T-helper 17 cell (primary cell): ENCODE measurements at regions not wholly inside any gene's neighbourhood (a gene's known extent, or its start where the extent isn't known, plus 50 kb on each side); places are given as distances from the start of the nearest gene placed in this dataset.

ENCODE experiments used
- ATAC-seq: fragments of 150-1000 bp; cut with Tn5 transposase; 2 replicates; pipeline ENCODE4 v1.10.0; 2021; ENCODE audit warnings: mild to moderate bottlenecking, moderate library complexity
- DNase-seq, 3 donors: peaks; one replicate each; pipeline versions ENCODE4 v3.0.0 to v3.0.0-alpha.2; 2020 to 2021
- H3K9me3 ChIP-seq: one replicate; pipeline ENCODE4 v1.7.0; 2013; ENCODE audit warnings: low read length, mild to moderate bottlenecking; ENCODE audit not compliant: control insufficient read depth, poor library complexity, severe bottlenecking
- H3K27ac Mint-ChIP-seq: one replicate; pipeline ENCODE4 v1.8.0; 2022; ENCODE audit warnings: mild to moderate bottlenecking, moderate library complexity, mixed read lengths
- H3K27me3 Mint-ChIP-seq: one replicate; pipeline ENCODE4 v1.8.0; 2022; ENCODE audit warnings: mixed read lengths
- H3K36me3 Mint-ChIP-seq: one replicate; pipeline ENCODE4 v1.8.0; 2022; ENCODE audit warnings: low read depth, mixed read lengths
- H3K4me1 Mint-ChIP-seq: one replicate; pipeline ENCODE4 v1.8.0; 2022; ENCODE audit warnings: mild to moderate bottlenecking, mixed read lengths
- H3K4me3 Mint-ChIP-seq: one replicate; pipeline ENCODE4 v1.8.0; 2022; ENCODE audit warnings: mild to moderate bottlenecking, moderate library complexity, mixed read lengths

DNA sequence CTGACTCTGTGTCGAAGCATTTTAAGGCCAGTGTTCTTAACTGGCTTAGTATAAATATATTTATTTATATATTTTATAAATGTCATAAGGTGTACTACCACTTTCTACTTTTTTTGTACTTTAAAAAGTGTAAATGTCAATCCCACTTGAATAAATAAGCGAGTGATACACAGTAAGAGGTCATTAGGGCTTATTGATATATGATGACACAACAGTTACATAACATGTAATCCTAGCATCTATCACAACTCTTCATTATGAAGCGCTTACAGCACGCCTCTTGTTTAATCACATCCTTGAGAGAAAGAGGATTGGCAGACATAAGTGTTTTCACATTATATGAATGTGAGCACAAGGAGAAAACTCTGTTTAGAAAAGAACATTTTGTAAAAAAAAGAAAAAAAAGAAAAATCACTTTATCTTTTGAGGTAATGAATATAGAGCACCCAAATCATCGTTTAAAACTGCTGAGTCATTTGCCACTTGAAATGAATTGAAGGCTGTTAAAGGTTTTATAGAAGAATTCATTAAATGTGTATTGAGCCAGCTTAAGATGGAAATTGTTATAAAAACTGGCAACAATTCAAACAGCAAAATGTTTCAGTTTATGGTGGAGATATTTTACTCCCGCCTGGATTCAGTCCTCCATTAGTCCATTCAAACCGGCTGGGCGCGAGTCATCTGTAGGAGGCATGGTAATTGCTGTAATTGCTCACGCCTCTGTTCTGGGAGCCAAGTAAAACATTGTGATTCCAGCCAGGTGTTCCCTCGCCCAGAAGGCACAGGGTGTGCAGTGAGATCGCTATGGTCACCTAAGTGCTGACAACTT lies 627.3 kb upstream of the KIRREL3 start:
- ATAC-seq (no peak), DNase-seq (no peak)

DNA sequence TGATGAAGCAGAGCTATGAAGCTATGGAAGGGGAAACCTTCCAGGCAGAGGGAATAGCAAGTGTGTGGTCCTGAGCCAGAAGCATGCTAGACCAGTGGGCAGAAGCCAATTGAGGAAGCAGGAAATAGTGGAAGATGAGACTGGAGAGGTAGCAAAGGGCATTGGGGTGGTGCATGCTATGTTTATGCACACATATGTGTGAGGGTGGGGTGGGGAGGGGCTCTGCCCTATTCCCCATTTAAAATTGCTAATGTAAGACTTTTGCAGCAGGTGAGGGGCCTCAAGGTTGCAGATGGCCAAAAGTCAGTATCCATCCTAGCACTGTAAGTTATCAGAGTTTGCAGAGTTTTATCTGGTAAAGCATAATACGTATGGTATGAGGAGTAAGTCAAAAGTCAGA lies 626.6 kb upstream of the KIRREL3 start:
- Mint-ChIP-seq H3K27ac (no peak overlapping the region), H3K27me3 (no peaks in the 10 kb centered on the region), H3K36me3 (no peaks in the 10 kb centered on the region), H3K4me3 (no peak overlapping the region), H3K4me1 (peaks cover 3% of the 10 kb centered on the region)
- no peak for DNase-seq
- no peak for ATAC-seq
- H3K9me3 ChIP-seq = no peaks in the 10 kb centered on the region

More for the DNA sequence above, 627.3 kb upstream of the KIRREL3 start:
- H3K4me3 Mint-ChIP-seq = no peak overlapping the region
- no peak overlapping the region for H3K27ac Mint-ChIP-seq
- H3K4me1 Mint-ChIP-seq = peaks cover 3% of the 10 kb centered on the region
- H3K36me3 Mint-ChIP-seq = no peaks in the 10 kb centered on the region
- no peaks in the 10 kb centered on the region for H3K27me3 Mint-ChIP-seq
- H3K9me3 ChIP-seq = no peaks in the 10 kb centered on the region

DNA sequence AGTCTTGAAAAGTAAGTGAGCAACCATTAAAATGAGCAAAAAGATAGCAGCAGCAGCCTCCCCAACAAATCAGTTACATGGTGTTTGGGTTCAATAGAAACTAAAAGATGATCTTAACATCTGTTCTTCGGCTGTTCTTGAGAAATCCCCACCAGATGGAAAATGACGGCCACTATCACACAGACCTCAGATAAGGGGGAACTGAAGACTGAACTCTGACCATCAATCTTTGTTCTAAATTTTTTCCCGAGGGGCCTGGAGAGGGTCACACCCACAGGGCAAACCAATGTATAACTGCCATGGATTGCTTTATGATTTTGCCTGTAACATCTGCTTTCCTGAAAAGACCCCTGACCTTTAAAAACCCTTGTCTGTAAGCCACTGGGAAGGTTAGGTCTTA lies 624.8 kb upstream of the KIRREL3 start:
- Mint-ChIP-seq H3K27me3 (no peaks in the 10 kb centered on the region), H3K4me1 (peaks cover 3% of the 10 kb centered on the region), H3K27ac (no peak overlapping the region), H3K4me3 (no peak overlapping the region), H3K36me3 (no peaks in the 10 kb centered on the region)
- H3K9me3 ChIP-seq = no peaks in the 10 kb centered on the region
- ATAC-seq (no peak), DNase-seq (no peak)

DNA sequence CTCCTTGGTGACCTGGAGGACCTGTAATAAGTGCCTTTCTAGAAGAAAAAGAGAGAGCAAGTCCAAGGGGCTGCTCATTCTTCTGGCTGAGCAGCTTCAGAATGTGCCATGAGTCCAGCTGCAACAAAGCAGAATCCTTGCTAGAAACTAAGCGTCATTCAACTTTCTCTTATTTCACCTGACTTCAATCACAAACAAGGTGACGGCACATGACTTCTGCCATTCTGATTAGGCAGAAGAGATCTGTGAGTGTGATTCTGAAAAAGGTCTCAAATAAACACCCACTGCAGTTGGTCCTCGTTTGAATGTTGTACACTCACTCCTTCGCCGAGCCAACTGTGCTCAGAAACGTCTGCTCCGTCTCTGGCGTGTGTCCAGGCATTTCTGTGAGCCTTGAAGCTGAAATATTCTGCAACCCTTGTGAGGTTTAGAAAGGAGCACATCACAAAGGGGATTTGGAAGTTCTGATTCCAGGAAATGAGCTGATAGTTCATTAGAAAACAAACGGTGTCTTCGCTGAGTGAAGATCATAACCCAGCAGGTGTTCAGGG lies 623.8 kb upstream of the KIRREL3 start:
- no peaks in the 10 kb centered on the region for H3K27me3 Mint-ChIP-seq
- no peak for DNase-seq
- no peak overlapping the region for H3K4me3 Mint-ChIP-seq
- no peaks in the 10 kb centered on the region for H3K9me3 ChIP-seq
- H3K4me1 Mint-ChIP-seq = peaks cover 3% of the 10 kb centered on the region
- H3K36me3 Mint-ChIP-seq = no peaks in the 10 kb centered on the region
- no peak overlapping the region for H3K27ac Mint-ChIP-seq
- ATAC-seq = no peak

DNA sequence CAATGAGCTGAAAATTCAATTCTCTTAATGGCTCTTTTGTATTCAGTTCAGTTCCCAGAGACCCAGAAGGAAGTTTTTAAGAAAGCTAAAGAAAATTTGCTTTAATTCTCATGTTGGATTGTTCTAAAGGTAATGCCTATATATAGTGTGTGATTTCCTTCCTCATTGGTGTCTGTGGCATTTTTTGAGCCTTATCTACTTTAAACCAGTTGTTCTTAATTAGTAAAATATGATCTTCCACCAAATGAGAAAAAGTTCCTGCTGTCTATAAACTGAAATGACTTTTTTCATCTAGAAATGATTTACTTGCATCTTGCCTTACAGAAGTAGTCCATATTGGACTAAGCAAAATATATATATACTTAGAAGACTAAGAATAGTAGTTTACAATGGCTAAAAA lies 622.1 kb upstream of the KIRREL3 start:
- DNase-seq (no peak), ATAC-seq (no peak)
- Mint-ChIP-seq H3K27me3 (no peaks in the 10 kb centered on the region), H3K36me3 (no peaks in the 10 kb centered on the region), H3K4me3 (no peak overlapping the region), H3K4me1 (peaks cover 3% of the 10 kb centered on the region), H3K27ac (no peak overlapping the region)
- no peaks in the 10 kb centered on the region for H3K9me3 ChIP-seq

GRCh38 chr11:127620671-127621070 lies 620.1 kb upstream of the KIRREL3 start:
- peaks cover 3% of the 10 kb centered on the region for H3K4me1 Mint-ChIP-seq
- DNase-seq = no peak
- H3K36me3 Mint-ChIP-seq = no peaks in the 10 kb centered on the region
- no peak overlapping the region for H3K27ac Mint-ChIP-seq
- H3K4me3 Mint-ChIP-seq = no peak overlapping the region
- no peaks in the 10 kb centered on the region for H3K9me3 ChIP-seq
- H3K27me3 Mint-ChIP-seq = no peaks in the 10 kb centered on the region
- ATAC-seq = no peak

GRCh38 chr11:127619946-127620345 lies 619.4 kb upstream of the KIRREL3 start:
- Mint-ChIP-seq H3K27me3 (no peaks in the 10 kb centered on the region), H3K36me3 (no peaks in the 10 kb centered on the region), H3K4me1 (peaks cover 3% of the 10 kb centered on the region), H3K27ac (no peak overlapping the region), H3K4me3 (no peak overlapping the region)
- ATAC-seq = no peak
- no peaks in the 10 kb centered on the region for H3K9me3 ChIP-seq
- no peak for DNase-seq

- no peaks in the 10 kb centered on the region for H3K27me3 Mint-ChIP-seq
- H3K9me3 ChIP-seq = no peaks in the 10 kb centered on the region
- H3K27ac Mint-ChIP-seq = no peak overlapping the region
- no peak overlapping the region for H3K4me3 Mint-ChIP-seq
- no peaks in the 10 kb centered on the region for H3K36me3 Mint-ChIP-seq
- ATAC-seq (no peak), DNase-seq (no peak)
- no peaks in the 10 kb centered on the region for H3K4me1 Mint-ChIP-seq
Observed at GRCh38 chr11:127618721-127619120, 618.2 kb upstream of the KIRREL3 start.

- H3K27me3 Mint-ChIP-seq = no peaks in the 10 kb centered on the region
- no peak for ATAC-seq
Observed at GRCh38 chr11:127616158-127616557, 615.6 kb upstream of the KIRREL3 start.

GRCh38 chr11:127612607-127613006 lies 612.0 kb upstream of the KIRREL3 start:
- no peak for ATAC-seq
- H3K9me3 ChIP-seq = no peaks in the 10 kb centered on the region
- Mint-ChIP-seq H3K4me3 (no peak overlapping the region), H3K4me1 (no peaks in the 10 kb centered on the region), H3K27me3 (no peaks in the 10 kb centered on the region), H3K27ac (no peak overlapping the region), H3K36me3 (no peaks in the 10 kb centered on the region)
- no peak for DNase-seq

More at GRCh38 chr11:127616158-127616557, 615.6 kb upstream of the KIRREL3 start:
- H3K27ac Mint-ChIP-seq = no peak overlapping the region
- DNase-seq = no peak
- no peak overlapping the region for H3K4me3 Mint-ChIP-seq
- no peaks in the 10 kb centered on the region for H3K4me1 Mint-ChIP-seq
- H3K9me3 ChIP-seq = no peaks in the 10 kb centered on the region
- no peaks in the 10 kb centered on the region for H3K36me3 Mint-ChIP-seq

GRCh38 chr11:127609025-127609773 lies 608.6 kb upstream of the KIRREL3 start:
- ATAC-seq (no peak), DNase-seq (no peak)
- Mint-ChIP-seq H3K27me3 (peaks cover 6% of the 10 kb centered on the region), H3K36me3 (no peaks in the 10 kb centered on the region), H3K27ac (no peak overlapping the region), H3K4me1 (no peaks in the 10 kb centered on the region), H3K4me3 (no peak overlapping the region)
- no peaks in the 10 kb centered on the region for H3K9me3 ChIP-seq

DNA sequence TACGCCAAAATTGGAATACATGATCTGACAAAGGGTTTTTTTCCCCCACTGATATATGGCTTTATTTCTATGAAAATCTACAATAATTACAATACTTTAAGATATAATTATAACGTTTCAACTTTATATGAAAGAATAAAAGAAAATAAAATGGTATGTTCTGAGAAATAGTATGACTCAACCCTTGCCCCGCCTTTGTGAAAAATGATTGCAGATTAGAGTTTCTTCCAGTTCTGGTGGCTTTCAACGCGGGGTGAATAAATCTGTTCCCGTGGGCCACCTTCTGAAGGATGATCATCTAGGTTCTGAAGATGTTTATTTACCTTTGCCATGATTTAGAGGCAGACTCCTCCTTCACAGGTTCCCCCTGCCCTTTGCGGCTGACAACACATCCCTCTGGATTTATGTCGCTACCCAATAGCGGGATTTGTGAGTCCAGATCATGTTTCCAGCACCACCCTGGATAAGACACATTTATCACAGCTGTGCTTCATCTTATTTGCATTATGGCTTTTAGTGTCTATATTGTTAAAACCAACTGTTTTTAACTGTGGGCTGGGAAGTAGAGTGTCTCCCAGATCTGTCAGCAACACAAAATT lies 607.0 kb upstream of the KIRREL3 start:
- no peaks in the 10 kb centered on the region for H3K9me3 ChIP-seq
- Mint-ChIP-seq H3K4me1 (no peaks in the 10 kb centered on the region), H3K4me3 (no peak overlapping the region), H3K27ac (no peak overlapping the region), H3K27me3 (peaks cover 6% of the 10 kb centered on the region), H3K36me3 (no peaks in the 10 kb centered on the region)
- no peak for ATAC-seq
- no peak for DNase-seq

- Mint-ChIP-seq H3K4me3 (no peak overlapping the region), H3K4me1 (no peaks in the 10 kb centered on the region), H3K27ac (no peak overlapping the region), H3K36me3 (no peaks in the 10 kb centered on the region), H3K27me3 (peaks cover 6% of the 10 kb centered on the region)
- ATAC-seq = no peak
- DNase-seq = no peak
- no peaks in the 10 kb centered on the region for H3K9me3 ChIP-seq
Observed at GRCh38 chr11:127601578-127601977, 601.0 kb upstream of the KIRREL3 start.
